Heart right ventricle (tissue), 16 donors: ENCODE measurements at regions not wholly inside any gene's neighbourhood (a gene's known extent, or its start where the extent isn't known, plus 50 kb on each side); places are given as distances from the start of the nearest gene placed in this dataset.

Experiments
- ATAC-seq, 8 donors: fragments of 200-7000 bp; cut with Tn5 transposase; one replicate each; pipeline ENCODE4 v1.9.1; 2020; ENCODE audit warnings: mild to moderate bottlenecking in 8 of 8, moderate library complexity in 8 of 8, moderate number of reproducible peaks in 1 of 8
- DNase-seq, 2 donors: peaks; one replicate each; pipeline ENCODE4 v3.0.0-alpha.2; 2020
- H3K27ac ChIP-seq, 10 donors: fragments of 200-600 bp; sonication (generic) in 2 of 10; one replicate each; pipeline versions ENCODE4 v1.5.0 to v1.8.0; 2020 to 2022; ENCODE audit warnings: mild to moderate bottlenecking in 3 of 10
- H3K27me3 ChIP-seq, 7 donors: fragments of 200-600 bp; one replicate each; pipeline ENCODE4 v1.8.0; 2021 to 2022; ENCODE audit warnings: mild to moderate bottlenecking in 2 of 7
- H3K36me3 ChIP-seq, 9 donors: fragments of 200-600 bp; sonication (generic) in 1 of 9; one replicate each; pipeline versions ENCODE4 v1.5.0 to v1.8.0; 2020 to 2022; ENCODE audit warnings: mild to moderate bottlenecking in 2 of 9
- H3K4me1 ChIP-seq, 9 donors: fragments of 200-600 bp; sonication (generic) in 1 of 9; one replicate each; pipeline versions ENCODE4 v1.5.0 to v1.8.0; 2020 to 2022; ENCODE audit warnings: mild to moderate bottlenecking in 4 of 9
- H3K4me3 ChIP-seq, 10 donors: fragments of 200-600 bp; sonication (generic) in 2 of 10; one replicate each; pipeline versions ENCODE4 v1.5.0 to v1.8.0; 2020 to 2022; ENCODE audit warnings: mild to moderate bottlenecking in 7 of 10, moderate library complexity in 2 of 10
- H3K9me3 ChIP-seq, 11 donors: fragments of 200-600 bp in 10 of 11; sonication (generic) in 2 of 11; one replicate each; pipeline versions ENCODE4 v1.5.0 to v1.8.0; 2013 to 2022; ENCODE audit warnings: mild to moderate bottlenecking in 2 of 11, control low read depth in 1 of 11, moderate library complexity in 1 of 11
- WGBS, 2 donors: extraction: QIAGEN DNeasy Blood & Tissue Kit; methylation state at CpG; one replicate each; pipeline ENCODE4 v1.1.7; 2013; ENCODE audit warnings: inconsistent platforms in 1 of 2; 5-methylcytosine and 5-hydroxymethylcytosine counted together
- intact Hi-C, 10 donors: fragments of 100-400 bp; cut with DNase I; formaldehyde crosslinking; loops; one replicate each; pipeline versions ENCODE4 v1.11.1 to v1.14.2; 2022
- TF ChIP-seq, protein P1 (sequence below), 9 donors: fragments of 200-600 bp; sonication (generic) in 2 of 9; IDR thresholded peaks; one replicate each; pipeline versions ENCODE4 v1.5.0 to v1.8.0; 2021 to 2022; ENCODE audit warnings: antibody characterized with exemption in 9 of 9, mild to moderate bottlenecking in 5 of 9, moderate library complexity in 1 of 9
- donor health status: Arrhythmogenic right ventricular cardiomyopathy.
- donor health status: ischemic (EF 13 %, LVEDD 7.1; RV severe dilation, severe dysfunction).
- donor health status: healthy with polysubstance abuse.
- donor health status: DM: no; HTN: yes; CAD: no.
- donor health status: DM: no; HTN: no; CAD: no.
- donor health status: ischemic (EF 25% LVEDD 6.9; RV normal size, moderate dysfunction).
- donor health status: ischemic (EF 25% LVEDD 5.7; RV mildly dilated, moderate dysfunction).
- donor health status: healthy.
- donor health status: DM: yes; HTN: yes; CAD: no.
- donor health status: Ischemic cardiomyopathy.
- donor health status: ischemic (EF 35%, LVEDD 5.7; RV mildly dilated, moderate dysfunction).
- donor health status: nonischemic (EF 11% LVEDD 7.7; RV severe dilation, severe dysfunction).
- donor health status: DM: yes; HTN: yes; CAD: no.
- donor health status: PGD.
- donor health status: ischemic (EF 29% LVEDD 5.4; RV normal size, mild dysfunction).
- donor health status: nonischemic (EF 23%, LVEDD 6.1; RV moderate dilation, normal function).

DNA sequence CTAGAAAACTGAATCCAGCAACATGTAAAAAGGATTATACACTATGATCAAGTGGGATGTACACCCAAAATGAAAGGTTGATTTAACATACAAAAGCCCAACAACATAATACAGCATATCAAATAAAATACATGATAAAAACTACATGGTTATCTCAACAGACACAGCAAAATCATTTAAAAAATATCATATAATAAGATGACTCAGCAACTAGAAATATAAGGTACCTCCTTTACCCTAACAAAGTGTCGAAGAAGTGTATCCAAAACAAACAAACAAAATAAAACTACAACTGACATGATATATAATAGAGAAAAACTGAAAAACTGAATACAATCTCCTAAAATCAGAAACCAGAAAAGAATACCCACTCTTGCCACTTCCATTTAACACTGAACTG, 969.1 kb downstream of the AMY1C start:
- DNase-seq (no peak), ATAC-seq (no peak)
- intact Hi-C loops: no loop called here
- Histone ChIP-seq H3K4me3 (no peak overlapping the region), H3K9me3 (peaks cover 0 to 9% (median 0%) of the 10 kb centered on the region in 11 donors), H3K27me3 (no peaks in the 10 kb centered on the region), H3K36me3 (no peaks in the 10 kb centered on the region), H3K4me1 (no peaks in the 10 kb centered on the region), H3K27ac (no peak overlapping the region)
- TF ChIP-seq, protein P1, sequence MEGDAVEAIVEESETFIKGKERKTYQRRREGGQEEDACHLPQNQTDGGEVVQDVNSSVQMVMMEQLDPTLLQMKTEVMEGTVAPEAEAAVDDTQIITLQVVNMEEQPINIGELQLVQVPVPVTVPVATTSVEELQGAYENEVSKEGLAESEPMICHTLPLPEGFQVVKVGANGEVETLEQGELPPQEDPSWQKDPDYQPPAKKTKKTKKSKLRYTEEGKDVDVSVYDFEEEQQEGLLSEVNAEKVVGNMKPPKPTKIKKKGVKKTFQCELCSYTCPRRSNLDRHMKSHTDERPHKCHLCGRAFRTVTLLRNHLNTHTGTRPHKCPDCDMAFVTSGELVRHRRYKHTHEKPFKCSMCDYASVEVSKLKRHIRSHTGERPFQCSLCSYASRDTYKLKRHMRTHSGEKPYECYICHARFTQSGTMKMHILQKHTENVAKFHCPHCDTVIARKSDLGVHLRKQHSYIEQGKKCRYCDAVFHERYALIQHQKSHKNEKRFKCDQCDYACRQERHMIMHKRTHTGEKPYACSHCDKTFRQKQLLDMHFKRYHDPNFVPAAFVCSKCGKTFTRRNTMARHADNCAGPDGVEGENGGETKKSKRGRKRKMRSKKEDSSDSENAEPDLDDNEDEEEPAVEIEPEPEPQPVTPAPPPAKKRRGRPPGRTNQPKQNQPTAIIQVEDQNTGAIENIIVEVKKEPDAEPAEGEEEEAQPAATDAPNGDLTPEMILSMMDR (IDR thresholded peaks at IDR 0.05): no peak
- 81 to 90% methylated on average over 1 of the region's 1 CpG for WGBS, 2 donors

DNA sequence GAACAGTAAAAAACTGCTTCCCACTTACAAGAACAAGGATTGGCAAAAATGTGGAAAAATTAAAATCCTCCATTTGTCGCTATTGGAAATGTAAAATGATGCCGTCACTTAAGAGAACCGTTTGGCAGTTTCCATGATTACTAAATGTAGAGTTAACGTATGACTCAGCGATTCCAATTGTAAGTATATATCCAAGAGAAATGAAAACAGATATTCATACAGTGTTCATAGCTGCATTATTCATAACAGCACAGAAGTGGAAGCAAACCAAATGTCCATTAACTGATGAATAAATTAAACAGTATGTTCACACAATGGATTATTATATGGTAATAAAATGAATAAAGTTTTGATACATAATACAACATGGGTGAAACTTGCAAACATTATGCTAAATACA, 971.0 kb downstream of the AMY1C start:
- WGBS, 2 donors: 89 to 90% methylated on average over 5 of the region's 5 CpGs
- TF ChIP-seq, protein P1 (IDR thresholded peaks at IDR 0.05): no peak
- ATAC-seq: no peak
- intact Hi-C loops: no loop called here
- Histone ChIP-seq H3K9me3 (peaks cover 0 to 27% (median 0%) of the 10 kb centered on the region in 11 donors), H3K27me3 (no peaks in the 10 kb centered on the region), H3K36me3 (no peaks in the 10 kb centered on the region), H3K27ac (no peak overlapping the region), H3K4me1 (no peaks in the 10 kb centered on the region), H3K4me3 (no peak overlapping the region)
- DNase-seq: no peak

DNA sequence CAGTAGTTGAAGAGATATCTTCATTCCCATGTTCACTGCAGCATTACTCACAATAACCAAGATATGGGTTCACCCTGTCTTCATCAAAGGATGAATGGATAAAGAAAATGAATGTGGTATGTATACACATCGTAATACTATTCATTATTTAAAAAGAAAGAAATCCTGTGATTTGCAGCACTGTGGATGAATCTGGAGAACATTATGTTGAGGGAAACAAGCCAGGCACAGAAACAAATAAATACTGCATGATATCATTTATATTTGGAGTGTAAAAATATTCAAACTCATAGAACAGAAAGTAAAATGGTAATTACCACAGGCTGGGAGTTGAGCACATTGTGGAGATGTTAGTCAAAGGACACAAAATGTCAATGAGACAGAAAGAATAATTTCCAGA, 977.2 kb downstream of the AMY1C start:
- Histone ChIP-seq H3K4me1 (no peaks in the 10 kb centered on the region), H3K9me3 (peaks cover 0 to 28% (median 0%) of the 10 kb centered on the region in 11 donors), H3K36me3 (no peaks in the 10 kb centered on the region), H3K27me3 (no peaks in the 10 kb centered on the region), H3K4me3 (no peak overlapping the region), H3K27ac (no peak overlapping the region)
- DNase-seq: no peak
- intact Hi-C loops: no loop called here
- no peak for ATAC-seq
- TF ChIP-seq, protein P1 (IDR thresholded peaks at IDR 0.05): no peak
- 73 to 78% methylated on average over 1 of the region's 1 CpG for WGBS, 2 donors

DNA sequence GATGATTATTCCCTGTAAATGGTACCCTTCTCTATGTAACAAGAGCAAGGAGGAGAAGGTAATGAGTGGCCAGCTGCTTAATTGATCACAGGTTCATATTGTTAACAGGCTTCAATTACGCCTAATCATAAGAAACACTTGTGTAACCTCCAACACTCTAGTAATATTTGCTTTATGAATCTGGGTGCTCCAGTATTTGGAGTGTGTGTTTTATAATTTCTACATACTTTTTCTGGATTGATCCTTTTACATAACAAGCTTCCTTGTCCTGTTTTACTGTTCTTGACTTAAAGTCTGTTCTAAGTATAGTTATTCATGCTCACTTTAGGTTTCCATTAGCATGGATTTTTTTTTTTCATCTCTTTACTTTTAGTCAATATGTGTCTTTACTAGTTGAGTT, 984.2 kb downstream of the AMY1C start:
- no peaks in the 10 kb centered on the region for H3K36me3 ChIP-seq
- no peak for DNase-seq
- H3K4me3 ChIP-seq: no peak overlapping the region
- H3K9me3 ChIP-seq: peaks cover 0 to 7% (median 0%) of the 10 kb centered on the region in 11 donors
- no peaks in the 10 kb centered on the region for H3K4me1 ChIP-seq
- TF ChIP-seq, protein P1 (IDR thresholded peaks at IDR 0.05): no peak
- 81 to 97% methylated on average over 1 of the region's 1 CpG for WGBS, 2 donors
- ATAC-seq: no peak
- H3K27me3 ChIP-seq: no peaks in the 10 kb centered on the region
- intact Hi-C loops: no loop called here
- no peak overlapping the region for H3K27ac ChIP-seq
